ENCODE measurements at regions not wholly inside any gene's neighbourhood (a gene's known extent, or its start where the extent isn't known, plus 50 kb on each side); places are given as distances from the start of the nearest gene placed in this dataset.

- Histone ChIP-seq H3K4me3 (ENCODE audit: low read length) (no peak overlapping the region), H3K9ac (ENCODE audit: low read length) (no peak overlapping the region), H3K27me3 (ENCODE audit: control insufficient read depth, insufficient read depth, low read length) (no peaks in the 10 kb centered on the region), H3K9me3 (ENCODE audit: control insufficient read depth, low read length) (no peaks in the 10 kb centered on the region), H3K4me1 (ENCODE audit: control insufficient read depth, insufficient read depth, low read length) (no peaks in the 10 kb centered on the region), H3K36me3 (ENCODE audit: control insufficient read depth, insufficient read depth, low read length) (no peaks in the 10 kb centered on the region)
These were observed 165.0 kb upstream of the CTBP2 start for GRCh38 chr10:125325326-125325725.

- no peaks in the 10 kb centered on the region for H3K36me3 ChIP-seq (ENCODE audit: control insufficient read depth, insufficient read depth, low read length)
- no peaks in the 10 kb centered on the region for H3K27me3 ChIP-seq (ENCODE audit: control insufficient read depth, insufficient read depth, low read length)
- H3K4me1 ChIP-seq (ENCODE audit: control insufficient read depth, insufficient read depth, low read length): no peaks in the 10 kb centered on the region
- H3K9ac ChIP-seq (ENCODE audit: low read length): no peak overlapping the region
- no peak overlapping the region for H3K4me3 ChIP-seq (ENCODE audit: low read length)
- no peaks in the 10 kb centered on the region for H3K9me3 ChIP-seq (ENCODE audit: control insufficient read depth, low read length)
These were observed 156.1 kb upstream of the CTBP2 start for GRCh38 chr10:125316436-125316835.

DNA sequence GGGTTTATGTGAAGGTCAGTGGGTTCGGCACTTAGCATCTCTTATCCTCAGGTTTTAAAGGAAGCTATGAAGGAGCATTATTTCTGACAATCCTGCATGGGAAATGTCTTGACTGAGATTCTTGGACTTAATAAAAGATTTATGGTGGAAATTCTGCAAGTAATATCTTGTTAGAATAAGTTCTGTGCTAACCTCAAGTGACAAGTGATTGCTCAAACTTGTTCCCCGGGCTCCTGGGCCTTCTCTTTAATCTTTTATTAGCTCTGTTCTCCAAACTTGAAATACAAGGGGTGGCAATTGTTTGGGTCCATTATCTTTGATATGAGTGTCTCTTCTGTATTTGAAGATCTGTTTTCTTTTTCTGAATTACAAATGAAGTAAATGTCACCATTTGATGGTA is 140.6 kb upstream of the CTBP2 start:
- Histone ChIP-seq H3K9me3 (ENCODE audit: control insufficient read depth, low read length) (no peaks in the 10 kb centered on the region), H3K27me3 (ENCODE audit: control insufficient read depth, insufficient read depth, low read length) (no peaks in the 10 kb centered on the region), H3K4me1 (ENCODE audit: control insufficient read depth, insufficient read depth, low read length) (no peaks in the 10 kb centered on the region), H3K4me3 (ENCODE audit: low read length) (no peak overlapping the region), H3K36me3 (ENCODE audit: control insufficient read depth, insufficient read depth, low read length) (no peaks in the 10 kb centered on the region), H3K9ac (ENCODE audit: low read length) (no peak overlapping the region)

- H3K9me3 ChIP-seq (ENCODE audit: control insufficient read depth, low read length): no peaks in the 10 kb centered on the region
- no peak overlapping the region for H3K4me3 ChIP-seq (ENCODE audit: low read length)
- no peaks in the 10 kb centered on the region for H3K36me3 ChIP-seq (ENCODE audit: control insufficient read depth, insufficient read depth, low read length)
- no peak overlapping the region for H3K9ac ChIP-seq (ENCODE audit: low read length)
- no peaks in the 10 kb centered on the region for H3K27me3 ChIP-seq (ENCODE audit: control insufficient read depth, insufficient read depth, low read length)
- H3K4me1 ChIP-seq (ENCODE audit: control insufficient read depth, insufficient read depth, low read length): no peaks in the 10 kb centered on the region
These were observed 139.1 kb upstream of the CTBP2 start for GRCh38 chr10:125299461-125299860.

GRCh38 chr10:125296598-125296997 is 136.2 kb upstream of the CTBP2 start:
- H3K9me3 ChIP-seq (ENCODE audit: control insufficient read depth, low read length): no peaks in the 10 kb centered on the region
- H3K27me3 ChIP-seq (ENCODE audit: control insufficient read depth, insufficient read depth, low read length): no peaks in the 10 kb centered on the region
- no peak overlapping the region for H3K9ac ChIP-seq (ENCODE audit: low read length)
- H3K4me3 ChIP-seq (ENCODE audit: low read length): no peak overlapping the region
- H3K4me1 ChIP-seq (ENCODE audit: control insufficient read depth, insufficient read depth, low read length): no peaks in the 10 kb centered on the region
- no peaks in the 10 kb centered on the region for H3K36me3 ChIP-seq (ENCODE audit: control insufficient read depth, insufficient read depth, low read length)

DNA sequence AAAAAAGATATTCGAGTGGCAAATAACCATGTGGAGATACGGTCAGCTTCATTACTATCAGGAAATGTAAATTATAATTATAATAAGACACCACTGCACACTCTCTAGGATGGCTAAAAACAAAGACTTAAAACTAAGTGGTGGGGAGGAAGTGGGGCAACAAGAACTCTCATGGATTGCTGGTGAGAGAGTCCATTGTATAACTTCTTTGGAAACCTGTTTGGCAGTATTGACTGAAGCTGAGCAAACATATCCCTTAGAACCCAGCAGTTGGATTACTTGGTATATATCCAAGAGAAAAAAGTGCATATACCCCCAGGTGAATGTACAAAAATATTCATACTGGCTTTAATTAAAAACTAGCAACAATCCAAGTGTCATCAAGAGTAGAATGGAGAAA is 133.7 kb upstream of the CTBP2 start:
- no peaks in the 10 kb centered on the region for H3K9me3 ChIP-seq (ENCODE audit: control insufficient read depth, low read length)
- no peak overlapping the region for H3K4me3 ChIP-seq (ENCODE audit: low read length)
- H3K4me1 ChIP-seq (ENCODE audit: control insufficient read depth, insufficient read depth, low read length): no peaks in the 10 kb centered on the region
- H3K36me3 ChIP-seq (ENCODE audit: control insufficient read depth, insufficient read depth, low read length): no peaks in the 10 kb centered on the region
- no peak overlapping the region for H3K9ac ChIP-seq (ENCODE audit: low read length)
- H3K27me3 ChIP-seq (ENCODE audit: control insufficient read depth, insufficient read depth, low read length): no peaks in the 10 kb centered on the region

DNA sequence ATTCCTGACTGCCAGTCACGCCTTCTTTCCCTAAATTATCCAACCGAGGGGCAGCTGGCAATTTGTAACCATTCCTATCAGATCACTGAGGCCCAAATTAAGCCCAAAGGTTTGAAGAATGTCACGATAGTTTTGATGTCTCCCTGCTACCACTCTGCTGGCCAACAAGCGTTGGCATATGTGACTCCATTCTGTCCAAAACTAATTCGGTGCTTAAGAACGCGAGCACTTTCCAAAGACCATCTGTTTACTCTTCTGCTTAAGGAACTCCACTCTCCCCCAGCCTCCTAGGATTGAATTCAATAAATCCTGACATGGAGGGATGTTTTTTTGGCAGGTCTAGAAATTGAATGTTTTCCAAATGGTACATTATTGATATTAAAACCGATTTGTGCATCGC is 131.5 kb upstream of the CTBP2 start:
- Histone ChIP-seq H3K9me3 (ENCODE audit: control insufficient read depth, low read length) (no peaks in the 10 kb centered on the region), H3K4me3 (ENCODE audit: low read length) (no peak overlapping the region), H3K27me3 (ENCODE audit: control insufficient read depth, insufficient read depth, low read length) (no peaks in the 10 kb centered on the region), H3K4me1 (ENCODE audit: control insufficient read depth, insufficient read depth, low read length) (no peaks in the 10 kb centered on the region), H3K9ac (ENCODE audit: low read length) (no peak overlapping the region), H3K36me3 (ENCODE audit: control insufficient read depth, insufficient read depth, low read length) (no peaks in the 10 kb centered on the region)

GRCh38 chr10:125289461-125289860 is 129.1 kb upstream of the CTBP2 start:
- Histone ChIP-seq H3K27me3 (ENCODE audit: control insufficient read depth, insufficient read depth, low read length) (peaks cover 2% of the 10 kb centered on the region), H3K9ac (ENCODE audit: low read length) (no peak overlapping the region), H3K36me3 (ENCODE audit: control insufficient read depth, insufficient read depth, low read length) (no peaks in the 10 kb centered on the region), H3K4me1 (ENCODE audit: control insufficient read depth, insufficient read depth, low read length) (no peaks in the 10 kb centered on the region), H3K4me3 (ENCODE audit: low read length) (no peak overlapping the region), H3K9me3 (ENCODE audit: control insufficient read depth, low read length) (no peaks in the 10 kb centered on the region)

DNA sequence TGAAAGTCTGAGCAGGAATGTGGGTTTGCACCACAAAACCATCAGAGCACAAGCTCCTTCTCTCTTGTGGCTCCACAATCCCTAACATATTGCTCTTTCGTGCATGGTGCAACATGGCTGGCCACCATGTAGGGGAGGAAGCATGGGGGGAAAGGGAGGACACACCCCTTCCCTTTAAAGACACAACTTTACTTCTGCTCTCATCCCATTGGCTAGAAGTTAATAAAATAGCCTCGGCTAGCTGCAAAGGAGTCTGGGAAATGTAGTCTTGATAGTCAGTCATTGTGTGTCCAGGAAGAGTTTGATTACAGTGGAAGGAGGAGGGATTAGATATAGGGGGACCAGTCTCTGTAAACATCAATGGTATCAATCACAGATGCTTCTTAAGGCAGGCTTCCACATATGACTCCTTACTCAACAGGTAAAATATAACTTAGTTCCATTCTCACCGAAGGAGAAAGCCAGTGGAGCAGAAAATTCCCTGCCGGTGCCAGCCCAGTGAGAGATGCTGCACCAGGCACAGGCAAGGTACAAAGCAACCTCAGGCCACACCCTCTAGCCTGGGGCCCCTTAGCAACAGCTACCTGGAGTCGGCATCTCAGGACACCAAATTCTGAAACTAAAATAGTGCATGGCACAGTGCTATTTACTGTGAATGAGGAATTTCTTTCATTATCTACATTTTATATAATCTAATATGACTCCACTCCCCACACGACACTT is 124.7 kb upstream of the CTBP2 start:
- H3K36me3 ChIP-seq (ENCODE audit: control insufficient read depth, insufficient read depth, low read length): no peaks in the 10 kb centered on the region
- H3K4me1 ChIP-seq (ENCODE audit: control insufficient read depth, insufficient read depth, low read length): no peaks in the 10 kb centered on the region
- H3K27me3 ChIP-seq (ENCODE audit: control insufficient read depth, insufficient read depth, low read length): peaks cover 3% of the 10 kb centered on the region
- no peak overlapping the region for H3K4me3 ChIP-seq (ENCODE audit: low read length)
- no peaks in the 10 kb centered on the region for H3K9me3 ChIP-seq (ENCODE audit: control insufficient read depth, low read length)
- H3K9ac ChIP-seq (ENCODE audit: low read length): no peak overlapping the region

GRCh38 chr10:125283836-125284614 is 123.7 kb upstream of the CTBP2 start:
- Histone ChIP-seq H3K4me3 (ENCODE audit: low read length) (no peak overlapping the region), H3K36me3 (ENCODE audit: control insufficient read depth, insufficient read depth, low read length) (no peaks in the 10 kb centered on the region), H3K27me3 (ENCODE audit: control insufficient read depth, insufficient read depth, low read length) (peaks cover 3% of the 10 kb centered on the region), H3K4me1 (ENCODE audit: control insufficient read depth, insufficient read depth, low read length) (no peaks in the 10 kb centered on the region), H3K9me3 (ENCODE audit: control insufficient read depth, low read length) (no peaks in the 10 kb centered on the region), H3K9ac (ENCODE audit: low read length) (no peak overlapping the region)

- Histone ChIP-seq H3K4me1 (ENCODE audit: control insufficient read depth, insufficient read depth, low read length) (no peaks in the 10 kb centered on the region), H3K9ac (ENCODE audit: low read length) (no peak overlapping the region), H3K27me3 (ENCODE audit: control insufficient read depth, insufficient read depth, low read length) (peaks cover 3% of the 10 kb centered on the region), H3K4me3 (ENCODE audit: low read length) (no peak overlapping the region), H3K36me3 (ENCODE audit: control insufficient read depth, insufficient read depth, low read length) (no peaks in the 10 kb centered on the region), H3K9me3 (ENCODE audit: control insufficient read depth, low read length) (no peaks in the 10 kb centered on the region)
These were observed 123.0 kb upstream of the CTBP2 start for GRCh38 chr10:125283191-125283835.

- Histone ChIP-seq H3K4me1 (ENCODE audit: control insufficient read depth, insufficient read depth, low read length) (no peaks in the 10 kb centered on the region), H3K27me3 (ENCODE audit: control insufficient read depth, insufficient read depth, low read length) (peaks cover 3% of the 10 kb centered on the region), H3K4me3 (ENCODE audit: low read length) (no peak overlapping the region), H3K9ac (ENCODE audit: low read length) (no peak overlapping the region), H3K9me3 (ENCODE audit: control insufficient read depth, low read length) (no peaks in the 10 kb centered on the region), H3K36me3 (ENCODE audit: control insufficient read depth, insufficient read depth, low read length) (no peaks in the 10 kb centered on the region)
These were observed 120.7 kb upstream of the CTBP2 start for GRCh38 chr10:125281091-125281490.

All from mucosa of stomach (tissue), 1 donor.